ENCODE measurements at regions not wholly inside any gene's neighbourhood (a gene's known extent, or its start where the extent isn't known, plus 50 kb on each side); places are given as distances from the start of the nearest gene placed in this dataset.

DNA sequence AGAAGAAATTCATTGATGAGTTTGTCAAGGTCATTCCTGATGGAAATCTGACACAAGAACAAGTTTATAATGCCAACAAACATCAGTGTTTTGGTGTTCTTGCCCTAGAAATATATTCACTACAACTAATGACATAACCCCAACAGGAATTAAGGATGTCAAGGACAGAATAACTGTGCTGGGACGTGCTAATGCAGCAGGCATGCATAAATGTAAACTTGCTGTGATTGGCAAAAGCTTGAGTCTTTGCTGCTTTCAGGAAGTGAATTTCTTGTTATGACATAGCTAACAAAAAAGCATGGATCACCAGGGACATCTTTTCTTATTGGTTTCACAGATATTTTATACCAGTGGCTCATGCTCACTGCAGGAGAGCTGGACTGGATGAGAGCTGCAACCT, 144.6 kb downstream of the KCTD12 start:
- TF ChIP-seq SPI1 (IDR thresholded peaks at IDR 0.05; ENCODE audit: borderline replicate concordance, low read depth) (no peak), POLR2AphosphoS5 (IDR thresholded peaks at IDR 0.05; ENCODE audit: low read depth) (no peak)
- TF ChIP-seq, protein P1, sequence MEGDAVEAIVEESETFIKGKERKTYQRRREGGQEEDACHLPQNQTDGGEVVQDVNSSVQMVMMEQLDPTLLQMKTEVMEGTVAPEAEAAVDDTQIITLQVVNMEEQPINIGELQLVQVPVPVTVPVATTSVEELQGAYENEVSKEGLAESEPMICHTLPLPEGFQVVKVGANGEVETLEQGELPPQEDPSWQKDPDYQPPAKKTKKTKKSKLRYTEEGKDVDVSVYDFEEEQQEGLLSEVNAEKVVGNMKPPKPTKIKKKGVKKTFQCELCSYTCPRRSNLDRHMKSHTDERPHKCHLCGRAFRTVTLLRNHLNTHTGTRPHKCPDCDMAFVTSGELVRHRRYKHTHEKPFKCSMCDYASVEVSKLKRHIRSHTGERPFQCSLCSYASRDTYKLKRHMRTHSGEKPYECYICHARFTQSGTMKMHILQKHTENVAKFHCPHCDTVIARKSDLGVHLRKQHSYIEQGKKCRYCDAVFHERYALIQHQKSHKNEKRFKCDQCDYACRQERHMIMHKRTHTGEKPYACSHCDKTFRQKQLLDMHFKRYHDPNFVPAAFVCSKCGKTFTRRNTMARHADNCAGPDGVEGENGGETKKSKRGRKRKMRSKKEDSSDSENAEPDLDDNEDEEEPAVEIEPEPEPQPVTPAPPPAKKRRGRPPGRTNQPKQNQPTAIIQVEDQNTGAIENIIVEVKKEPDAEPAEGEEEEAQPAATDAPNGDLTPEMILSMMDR (IDR thresholded peaks at IDR 0.05; ENCODE audit: insufficient read depth, low read length): no peak
